Stomach (tissue), 4 donors: ENCODE measurements at regions not wholly inside any gene's neighbourhood (a gene's known extent, or its start where the extent isn't known, plus 50 kb on each side); places are given as distances from the start of the nearest gene placed in this dataset.

Experiments used
- POLR2AphosphoS5 ChIP-seq, 3 donors: sonication (generic); formaldehyde crosslinking; IDR thresholded peaks; one replicate each; pipeline ENCODE4 v1.6.1; 2016; ENCODE audit warnings: antibody characterized with exemption in 3 of 3
- TF ChIP-seq, protein P1 (sequence below), 7 experiments: fragments of 450-650 bp in 4 of 7; fragments of 200-600 bp in 3 of 7; sonication (generic) in 3 of 7; IDR thresholded peaks; one replicate each; pipeline ENCODE4 v1.5.1; 2016 to 2019; ENCODE audit warnings: antibody characterized with exemption in 7 of 7, control low read depth in 2 of 7, mild to moderate bottlenecking in 1 of 7

DNA sequence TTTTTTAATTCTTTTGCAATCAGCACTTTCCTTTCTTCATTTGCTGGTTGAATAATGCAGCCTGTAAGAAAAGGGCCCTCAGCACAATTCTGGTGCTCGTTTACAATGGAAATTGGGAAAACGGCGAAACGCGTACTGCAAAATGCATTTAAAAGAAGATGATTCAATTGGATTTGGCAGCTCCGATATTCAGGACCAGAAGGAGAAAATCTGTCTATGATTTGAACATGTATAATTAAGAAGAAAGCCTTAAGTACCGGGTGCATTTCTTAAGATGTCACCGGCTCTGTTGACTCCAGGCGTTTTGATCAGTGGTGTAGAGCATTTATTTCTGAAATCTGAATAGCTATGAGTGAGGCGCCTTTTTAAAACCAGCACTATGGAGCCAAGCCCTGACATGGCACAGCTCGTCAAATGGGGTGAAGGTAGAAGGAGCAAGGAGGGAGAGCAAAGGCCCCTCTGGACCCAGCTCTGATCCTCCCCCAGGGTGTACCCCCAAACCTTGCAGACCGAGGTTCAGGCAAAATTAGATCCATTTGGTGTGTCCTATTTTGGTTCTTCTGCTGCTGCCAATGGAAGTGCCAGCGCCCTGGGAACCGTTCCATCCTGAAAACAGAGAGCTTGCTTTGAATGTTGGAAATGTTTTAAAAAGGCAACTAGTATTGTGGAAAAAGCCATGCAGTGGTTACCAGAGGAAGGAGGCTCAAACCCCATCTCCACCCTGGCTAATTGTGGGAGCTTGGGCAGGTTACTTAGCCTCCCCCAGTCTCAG lies 161.4 kb upstream of the RPL38 start:
- TF ChIP-seq POLR2AphosphoS5 (IDR thresholded peaks at IDR 0.05), result no peak
- TF ChIP-seq, protein P1, sequence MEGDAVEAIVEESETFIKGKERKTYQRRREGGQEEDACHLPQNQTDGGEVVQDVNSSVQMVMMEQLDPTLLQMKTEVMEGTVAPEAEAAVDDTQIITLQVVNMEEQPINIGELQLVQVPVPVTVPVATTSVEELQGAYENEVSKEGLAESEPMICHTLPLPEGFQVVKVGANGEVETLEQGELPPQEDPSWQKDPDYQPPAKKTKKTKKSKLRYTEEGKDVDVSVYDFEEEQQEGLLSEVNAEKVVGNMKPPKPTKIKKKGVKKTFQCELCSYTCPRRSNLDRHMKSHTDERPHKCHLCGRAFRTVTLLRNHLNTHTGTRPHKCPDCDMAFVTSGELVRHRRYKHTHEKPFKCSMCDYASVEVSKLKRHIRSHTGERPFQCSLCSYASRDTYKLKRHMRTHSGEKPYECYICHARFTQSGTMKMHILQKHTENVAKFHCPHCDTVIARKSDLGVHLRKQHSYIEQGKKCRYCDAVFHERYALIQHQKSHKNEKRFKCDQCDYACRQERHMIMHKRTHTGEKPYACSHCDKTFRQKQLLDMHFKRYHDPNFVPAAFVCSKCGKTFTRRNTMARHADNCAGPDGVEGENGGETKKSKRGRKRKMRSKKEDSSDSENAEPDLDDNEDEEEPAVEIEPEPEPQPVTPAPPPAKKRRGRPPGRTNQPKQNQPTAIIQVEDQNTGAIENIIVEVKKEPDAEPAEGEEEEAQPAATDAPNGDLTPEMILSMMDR (IDR thresholded peaks at IDR 0.05), result no peak
